ENCODE measurements at regions not wholly inside any gene's neighbourhood (a gene's known extent, or its start where the extent isn't known, plus 50 kb on each side); places are given as distances from the start of the nearest gene placed in this dataset.

DNA sequence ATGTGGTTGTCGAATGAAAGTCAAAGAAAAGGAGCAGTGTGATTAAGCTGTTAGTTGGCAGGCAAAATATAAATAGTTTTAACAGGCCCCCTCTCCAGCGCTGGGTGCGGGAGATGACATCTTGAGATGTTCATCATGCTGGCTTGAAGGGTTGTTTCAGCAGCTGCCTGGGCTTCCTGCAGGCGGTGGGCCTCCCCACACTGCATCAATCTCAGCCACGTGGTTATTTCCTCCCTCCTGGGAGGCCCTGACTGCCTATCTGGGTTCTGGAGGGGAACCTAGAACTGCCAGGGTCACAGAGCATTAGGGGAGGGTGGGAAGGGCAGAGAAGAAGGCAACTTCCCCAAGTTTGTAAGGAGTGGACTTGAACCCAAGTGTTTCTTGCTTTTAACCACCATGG is 173.3 kb upstream of the SYT13 start:
- ATAC-seq: no peak
- BruUV-seq (replicated peaks): no TSS peak
- no peak overlapping the region for H3K27ac ChIP-seq (ENCODE audit: extremely low read length, insufficient read depth, low read length)
- no peak overlapping the region for H3K4me2 ChIP-seq (ENCODE audit: low read depth, low read length)
- H3K27me3 ChIP-seq (ENCODE audit: control insufficient read depth in 1 of 2, insufficient read depth in 2 of 2, low read length in 2 of 2): peaks cover 0 to 12% of the 10 kb centered on the region in 2 experiments; a peak in 2 of 5 replicates
- no peak overlapping the region for H3K4me3 ChIP-seq (replicated peaks in 1 of 3; ENCODE audit: insufficient read depth in 1 of 3, low read depth in 2 of 3, low read length in 3 of 3)
- CTCF ChIA-PET (ENCODE audit: low intra/inter-chr PET ratio, low total read pairs): no interaction called here
- H3K79me2 ChIP-seq (ENCODE audit: insufficient read depth, low read length): no peaks in the 10 kb centered on the region
- no peak overlapping the region for H2AFZ ChIP-seq (ENCODE audit: low read length)
- no peak overlapping the region for H3K9ac ChIP-seq (ENCODE audit: insufficient read depth, low read depth, low read length)
- H3K4me1 ChIP-seq (ENCODE audit: insufficient read depth, low read length): peaks cover 10% of the 10 kb centered on the region; the same call in 1 of the 2 replicates
- no peaks in the 10 kb centered on the region for H4K20me1 ChIP-seq (ENCODE audit: insufficient read depth, low read length)
- TF ChIP-seq CAMTA2 (CRISPR knock-in tag; IDR thresholded peaks at IDR 0.05; ENCODE audit: borderline replicate concordance): no peak
- TF ChIP-seq, protein P1, sequence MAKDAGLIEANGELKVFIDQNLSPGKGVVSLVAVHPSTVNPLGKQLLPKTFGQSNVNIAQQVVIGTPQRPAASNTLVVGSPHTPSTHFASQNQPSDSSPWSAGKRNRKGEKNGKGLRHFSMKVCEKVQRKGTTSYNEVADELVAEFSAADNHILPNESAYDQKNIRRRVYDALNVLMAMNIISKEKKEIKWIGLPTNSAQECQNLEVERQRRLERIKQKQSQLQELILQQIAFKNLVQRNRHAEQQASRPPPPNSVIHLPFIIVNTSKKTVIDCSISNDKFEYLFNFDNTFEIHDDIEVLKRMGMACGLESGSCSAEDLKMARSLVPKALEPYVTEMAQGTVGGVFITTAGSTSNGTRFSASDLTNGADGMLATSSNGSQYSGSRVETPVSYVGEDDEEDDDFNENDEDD (CRISPR knock-in tag; IDR thresholded peaks at IDR 0.05; ENCODE audit: borderline replicate concordance): no peak
- no peaks in the 10 kb centered on the region for H3K36me3 ChIP-seq (replicated peaks in 1 of 2; ENCODE audit: control insufficient read depth in 1 of 2, insufficient read depth in 2 of 2, low read length in 2 of 2)
- H3K9me3 ChIP-seq (ENCODE audit: low read length): no peaks in the 10 kb centered on the region
- in situ Hi-C loops (cut with HindIII; ENCODE audit: extremely low pct_ligation_motif_present, low pct_unique_long_range_greater_than_20kb): loop anchor here (10.0 kb wide), 1 partner anchor 55 kb away; no protein-coding TSS in a partner anchor
- DNase-seq (ENCODE audit: low spot score): no peak
- POLR2A ChIA-PET: no interaction called here
- WGBS (ENCODE audit: low lambda C conversion rate): 44% methylated on average over 4 of the region's 5 CpGs
- intact Hi-C loops (cut with micrococcal nuclease; ENCODE audit: unreplicated experiment): no loop called here
- FAIRE-seq: no peak

DNA sequence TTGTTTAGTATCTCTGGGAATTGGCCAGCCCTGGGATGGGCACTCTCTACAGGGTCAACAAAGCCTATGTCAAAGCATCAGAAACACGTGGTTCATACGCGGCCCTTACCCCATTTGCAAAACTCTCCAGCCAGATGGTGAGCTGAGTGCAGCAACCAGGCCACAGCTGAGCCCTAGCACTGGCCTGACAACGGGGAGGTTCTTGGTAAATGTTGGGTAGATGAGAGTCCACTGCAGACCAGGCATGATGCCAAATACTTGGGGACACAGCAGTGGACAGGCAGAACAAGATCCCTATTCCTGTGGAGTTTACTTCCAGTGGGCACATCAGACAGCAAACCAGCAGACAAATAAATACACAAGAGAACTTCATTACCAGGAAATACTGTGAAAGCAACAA is 172.1 kb upstream of the SYT13 start:
- no peak overlapping the region for H3K27ac ChIP-seq (ENCODE audit: extremely low read length, insufficient read depth, low read length)
- H2AFZ ChIP-seq (ENCODE audit: low read length): no peak overlapping the region
- peaks cover 1 to 8% of the 10 kb centered on the region in 2 experiments; a peak in 3 of 5 replicates for H3K27me3 ChIP-seq (ENCODE audit: control insufficient read depth in 1 of 2, insufficient read depth in 2 of 2, low read length in 2 of 2)
- H3K9ac ChIP-seq (ENCODE audit: insufficient read depth, low read depth, low read length): no peak overlapping the region
- H3K4me2 ChIP-seq (ENCODE audit: low read depth, low read length): no peak overlapping the region
- no peaks in the 10 kb centered on the region for H3K9me3 ChIP-seq (ENCODE audit: low read length)
- ATAC-seq: no peak
- ChIA-PET POLR2A (no interaction called here), CTCF (ENCODE audit: low intra/inter-chr PET ratio, low total read pairs) (no interaction called here)
- no peaks in the 10 kb centered on the region for H3K36me3 ChIP-seq (replicated peaks in 1 of 2; ENCODE audit: control insufficient read depth in 1 of 2, insufficient read depth in 2 of 2, low read length in 2 of 2)
- no peaks in the 10 kb centered on the region for H4K20me1 ChIP-seq (ENCODE audit: insufficient read depth, low read length)
- FAIRE-seq: no peak
- BruUV-seq (replicated peaks): no TSS peak
- DNase-seq (ENCODE audit: low spot score): no peak
- peaks cover 10% of the 10 kb centered on the region; the same call in 1 of the 2 replicates for H3K4me1 ChIP-seq (ENCODE audit: insufficient read depth, low read length)
- no peak overlapping the region for H3K4me3 ChIP-seq (replicated peaks in 1 of 3; ENCODE audit: insufficient read depth in 1 of 3, low read depth in 2 of 3, low read length in 3 of 3)
- TF ChIP-seq ZNF263 (CRISPR knock-in tag; IDR thresholded peaks at IDR 0.05) (no peak), TAF15 (IDR thresholded peaks at IDR 0.05; ENCODE audit: low read depth, low read length, poor library complexity, severe bottlenecking) (no peak), ZNF552 (CRISPR knock-in tag; IDR thresholded peaks at IDR 0.05; ENCODE audit: borderline replicate concordance) (no peak), TMF1 (CRISPR knock-in tag; IDR thresholded peaks at IDR 0.05; ENCODE audit: low read depth) (no peak), KLF12 (CRISPR knock-in tag; IDR thresholded peaks at IDR 0.05; ENCODE audit: borderline replicate concordance) (no peak), IKZF4 (CRISPR knock-in tag; IDR thresholded peaks at IDR 0.05; ENCODE audit: borderline replicate concordance, low read depth, not compliant biosample characterization) (no peak)
- TF ChIP-seq, protein P2, sequence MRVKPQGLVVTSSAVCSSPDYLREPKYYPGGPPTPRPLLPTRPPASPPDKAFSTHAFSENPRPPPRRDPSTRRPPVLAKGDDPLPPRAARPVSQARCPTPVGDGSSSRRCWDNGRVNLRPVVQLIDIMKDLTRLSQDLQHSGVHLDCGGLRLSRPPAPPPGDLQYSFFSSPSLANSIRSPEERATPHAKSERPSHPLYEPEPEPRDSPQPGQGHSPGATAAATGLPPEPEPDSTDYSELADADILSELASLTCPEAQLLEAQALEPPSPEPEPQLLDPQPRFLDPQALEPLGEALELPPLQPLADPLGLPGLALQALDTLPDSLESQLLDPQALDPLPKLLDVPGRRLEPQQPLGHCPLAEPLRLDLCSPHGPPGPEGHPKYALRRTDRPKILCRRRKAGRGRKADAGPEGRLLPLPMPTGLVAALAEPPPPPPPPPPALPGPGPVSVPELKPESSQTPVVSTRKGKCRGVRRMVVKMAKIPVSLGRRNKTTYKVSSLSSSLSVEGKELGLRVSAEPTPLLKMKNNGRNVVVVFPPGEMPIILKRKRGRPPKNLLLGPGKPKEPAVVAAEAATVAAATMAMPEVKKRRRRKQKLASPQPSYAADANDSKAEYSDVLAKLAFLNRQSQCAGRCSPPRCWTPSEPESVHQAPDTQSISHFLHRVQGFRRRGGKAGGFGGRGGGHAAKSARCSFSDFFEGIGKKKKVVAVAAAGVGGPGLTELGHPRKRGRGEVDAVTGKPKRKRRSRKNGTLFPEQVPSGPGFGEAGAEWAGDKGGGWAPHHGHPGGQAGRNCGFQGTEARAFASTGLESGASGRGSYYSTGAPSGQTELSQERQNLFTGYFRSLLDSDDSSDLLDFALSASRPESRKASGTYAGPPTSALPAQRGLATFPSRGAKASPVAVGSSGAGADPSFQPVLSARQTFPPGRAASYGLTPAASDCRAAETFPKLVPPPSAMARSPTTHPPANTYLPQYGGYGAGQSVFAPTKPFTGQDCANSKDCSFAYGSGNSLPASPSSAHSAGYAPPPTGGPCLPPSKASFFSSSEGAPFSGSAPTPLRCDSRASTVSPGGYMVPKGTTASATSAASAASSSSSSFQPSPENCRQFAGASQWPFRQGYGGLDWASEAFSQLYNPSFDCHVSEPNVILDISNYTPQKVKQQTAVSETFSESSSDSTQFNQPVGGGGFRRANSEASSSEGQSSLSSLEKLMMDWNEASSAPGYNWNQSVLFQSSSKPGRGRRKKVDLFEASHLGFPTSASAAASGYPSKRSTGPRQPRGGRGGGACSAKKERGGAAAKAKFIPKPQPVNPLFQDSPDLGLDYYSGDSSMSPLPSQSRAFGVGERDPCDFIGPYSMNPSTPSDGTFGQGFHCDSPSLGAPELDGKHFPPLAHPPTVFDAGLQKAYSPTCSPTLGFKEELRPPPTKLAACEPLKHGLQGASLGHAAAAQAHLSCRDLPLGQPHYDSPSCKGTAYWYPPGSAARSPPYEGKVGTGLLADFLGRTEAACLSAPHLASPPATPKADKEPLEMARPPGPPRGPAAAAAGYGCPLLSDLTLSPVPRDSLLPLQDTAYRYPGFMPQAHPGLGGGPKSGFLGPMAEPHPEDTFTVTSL (CRISPR knock-in tag; IDR thresholded peaks at IDR 0.05; ENCODE audit: borderline replicate concordance): no peak
- in situ Hi-C loops (cut with HindIII; ENCODE audit: extremely low pct_ligation_motif_present, low pct_unique_long_range_greater_than_20kb): loop anchor here (10.0 kb wide), 1 partner anchor 57 kb away; no protein-coding TSS in a partner anchor
- intact Hi-C loops (cut with micrococcal nuclease; ENCODE audit: unreplicated experiment): no loop called here
- H3K79me2 ChIP-seq (ENCODE audit: insufficient read depth, low read length): no peaks in the 10 kb centered on the region
- 27% methylated on average over 4 of the region's 4 CpGs for WGBS (ENCODE audit: low lambda C conversion rate)
